DOHH2 (cell line): ENCODE measurements at regions not wholly inside any gene's neighbourhood (a gene's known extent, or its start where the extent isn't known, plus 50 kb on each side); places are given as distances from the start of the nearest gene placed in this dataset.

ENCODE experiments used
- CTCF ChIP-seq: fragments of 200-600 bp; sonication (generic); IDR thresholded peaks from one replicate; pipeline ENCODE4 v1.5.1; 2014; ENCODE audit warnings: antibody characterized with exemption, mild to moderate bottlenecking, low read depth, low read length; ENCODE audit not compliant: poor library complexity, severe bottlenecking
- EZH2phosphoT487 ChIP-seq: fragments of 200-600 bp; sonication (generic); IDR thresholded peaks from 2 replicates; pipeline ENCODE4 v1.6.1; 2017; ENCODE audit warnings: borderline replicate concordance, mild to moderate bottlenecking, antibody characterized with exemption, low read length, moderate library complexity, mixed read lengths

- TF ChIP-seq CTCF (no peak), EZH2phosphoT487 (no peak)
Measured at GRCh38 chr14:99028521-99028920, 243.5 kb downstream of the BCL11B start.
